ENCODE measurements at regions not wholly inside any gene's neighbourhood (a gene's known extent, or its start where the extent isn't known, plus 50 kb on each side); places are given as distances from the start of the nearest gene placed in this dataset.
"Not testable (repeated sequence)": the region's sequence is repeated elsewhere in the genome, so short reads cannot be mapped to it uniquely, and the experiment has no call there.

GRCh38 chr6:924661-925060, 231.7 kb upstream of the EXOC2 start:
- no peak for DNase-seq

GRCh38 chr6:921400-921799, 228.5 kb upstream of the EXOC2 start:
- no peak for DNase-seq

- no peak for DNase-seq
These were observed 227.6 kb upstream of the EXOC2 start for GRCh38 chr6:920512-920911.

GRCh38 chr6:919500-919899, 226.6 kb upstream of the EXOC2 start:
- DNase-seq = no peak

GRCh38 chr6:917939-918338, 225.0 kb upstream of the EXOC2 start:
- no peak for DNase-seq

- DNase-seq = no peak
These were observed 224.4 kb upstream of the EXOC2 start for GRCh38 chr6:917296-917695.

- DNase-seq = no peak
These were observed 223.2 kb upstream of the EXOC2 start for GRCh38 chr6:916131-916530.

GRCh38 chr6:912871-913835, 220.2 kb upstream of the EXOC2 start:
- no peak for DNase-seq

- DNase-seq = no peak
These were observed 215.0 kb upstream of the EXOC2 start for GRCh38 chr6:907928-908327.

GRCh38 chr6:906920-907319, 214.0 kb upstream of the EXOC2 start:
- DNase-seq = no peak

- DNase-seq = no peak
These were observed 212.6 kb upstream of the EXOC2 start for GRCh38 chr6:905556-905955.

GRCh38 chr6:904994-905393, 212.1 kb upstream of the EXOC2 start:
- no peak for DNase-seq

- no peak for DNase-seq
These were observed 210.8 kb upstream of the EXOC2 start for GRCh38 chr6:903761-904160.

GRCh38 chr6:901696-902460, 208.9 kb upstream of the EXOC2 start:
- DNase-seq = no peak

GRCh38 chr6:900716-901605, 208.0 kb upstream of the EXOC2 start:
- DNase-seq = no peak

GRCh38 chr6:897528-898207, 204.7 kb upstream of the EXOC2 start:
- DNase-seq = no peak

- no peak for DNase-seq
These were observed 201.3 kb upstream of the EXOC2 start for GRCh38 chr6:894274-894673.

GRCh38 chr6:890995-891394, 198.1 kb upstream of the EXOC2 start:
- no peak for DNase-seq

GRCh38 chr6:890201-890600, 197.3 kb upstream of the EXOC2 start:
- no peak for DNase-seq

- DNase-seq = no peak
These were observed 194.8 kb upstream of the EXOC2 start for GRCh38 chr6:887583-888235.

GRCh38 chr6:886116-886515, 193.2 kb upstream of the EXOC2 start:
- DNase-seq = not testable (repeated sequence)

GRCh38 chr6:885051-885590, 192.2 kb upstream of the EXOC2 start:
- no peak for DNase-seq

All from SIG-M5 (cell line).